ENCODE measurements at regions not wholly inside any gene's neighbourhood (a gene's known extent, or its start where the extent isn't known, plus 50 kb on each side); places are given as distances from the start of the nearest gene placed in this dataset.

DNA sequence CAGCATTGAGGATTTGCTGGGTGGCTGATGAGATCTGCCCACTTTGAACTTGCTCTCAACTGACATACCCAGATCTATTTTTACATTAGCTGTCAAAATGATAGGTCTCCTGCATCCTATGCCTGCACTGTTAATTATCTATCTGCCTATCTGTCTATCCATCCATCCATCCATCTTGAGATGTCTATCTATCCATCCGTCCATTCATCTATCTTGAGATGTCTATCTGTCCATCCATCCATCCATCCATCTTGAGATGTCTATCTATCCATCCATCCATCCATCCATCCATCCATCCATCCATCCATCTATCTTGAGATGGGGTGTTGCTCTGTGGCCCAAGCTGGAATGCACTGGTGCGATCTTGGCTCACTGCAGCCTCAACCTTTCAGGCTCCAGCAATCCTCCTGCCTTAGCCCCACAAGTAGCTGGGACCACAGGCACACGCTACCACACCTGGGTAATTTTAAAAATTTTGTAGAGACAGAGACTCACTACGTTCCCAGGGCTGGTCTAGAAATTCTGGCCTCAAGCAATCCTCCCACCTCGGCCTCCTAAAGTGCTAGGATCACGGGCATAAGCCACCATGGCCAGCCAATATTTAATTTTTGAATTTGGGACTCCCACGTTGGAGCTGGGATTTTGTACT is 159.4 kb upstream of the NSMCE3 start:
- no peak for DNase-seq (ENCODE audit: low read depth in 2 of 2)

DNA sequence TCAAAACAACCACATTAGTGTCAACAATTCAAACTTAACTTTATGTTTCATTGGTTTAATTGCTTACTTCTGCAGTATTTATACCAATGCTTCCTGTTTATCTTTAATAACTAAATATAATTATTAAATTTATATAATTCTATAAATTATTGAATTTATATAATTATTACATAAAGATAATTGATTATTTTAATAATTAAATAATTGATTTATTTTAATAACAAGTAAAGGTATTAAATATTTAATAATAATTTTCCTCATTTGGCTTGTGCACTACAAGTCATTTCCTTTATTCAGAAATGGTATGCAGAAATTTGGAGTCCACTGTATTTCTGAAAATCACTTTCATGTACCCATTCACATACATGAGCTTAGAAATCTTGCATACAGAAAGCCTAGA is 156.2 kb upstream of the NSMCE3 start:
- DNase-seq (ENCODE audit: low read depth in 2 of 2) = no peak

DNA sequence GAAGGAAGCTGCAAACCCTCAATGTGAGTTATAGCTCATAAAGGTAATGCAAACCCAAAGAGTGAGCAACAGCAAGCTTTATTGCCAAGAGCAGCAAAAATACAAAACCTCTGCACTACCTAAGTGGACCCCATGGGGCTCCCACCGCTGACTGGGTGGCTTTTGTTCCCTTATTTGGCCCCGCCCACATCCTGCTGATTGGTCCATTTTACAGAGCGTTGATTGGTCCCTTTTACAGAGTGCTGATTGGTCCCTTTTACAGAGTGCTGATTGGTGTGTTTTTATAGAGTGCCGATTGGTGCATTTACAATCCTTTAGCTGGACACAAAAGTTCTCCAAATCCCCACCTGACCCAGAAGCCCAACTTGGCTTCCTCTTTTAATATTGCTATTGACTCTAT is 154.5 kb upstream of the NSMCE3 start:
- DNase-seq (ENCODE audit: low read depth in 2 of 2) = no peak

DNA sequence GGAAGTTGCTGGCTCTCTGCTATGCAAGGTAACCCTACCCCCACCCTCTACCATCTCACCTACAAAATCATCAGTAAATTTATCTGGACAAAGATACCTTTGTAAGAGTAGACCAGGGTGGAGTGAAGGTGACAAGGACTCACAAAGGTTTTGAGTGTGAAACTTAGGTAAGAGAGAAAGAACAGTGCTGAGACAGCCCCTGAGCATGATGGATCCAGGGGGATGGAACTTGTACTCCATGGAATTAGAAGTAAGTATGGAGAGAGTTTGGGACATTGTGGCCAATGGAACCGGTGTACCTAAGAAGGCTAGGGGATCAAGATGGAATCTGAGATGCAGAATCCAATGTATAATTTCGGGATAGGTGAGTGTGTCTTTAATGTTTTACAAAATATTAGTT is 153.0 kb upstream of the NSMCE3 start:
- no peak for DNase-seq (ENCODE audit: low read depth in 2 of 2)

GRCh38 chr15:29420188-29420587 is 150.6 kb upstream of the NSMCE3 start:
- DNase-seq (ENCODE audit: low read depth in 2 of 2) = no peak

- DNase-seq (ENCODE audit: low read depth in 2 of 2) = no peak
Observed at GRCh38 chr15:29418931-29419330, 149.3 kb upstream of the NSMCE3 start.

- no peak for DNase-seq (ENCODE audit: low read depth in 2 of 2)
Observed at GRCh38 chr15:29418178-29418577, 148.6 kb upstream of the NSMCE3 start.

DNA sequence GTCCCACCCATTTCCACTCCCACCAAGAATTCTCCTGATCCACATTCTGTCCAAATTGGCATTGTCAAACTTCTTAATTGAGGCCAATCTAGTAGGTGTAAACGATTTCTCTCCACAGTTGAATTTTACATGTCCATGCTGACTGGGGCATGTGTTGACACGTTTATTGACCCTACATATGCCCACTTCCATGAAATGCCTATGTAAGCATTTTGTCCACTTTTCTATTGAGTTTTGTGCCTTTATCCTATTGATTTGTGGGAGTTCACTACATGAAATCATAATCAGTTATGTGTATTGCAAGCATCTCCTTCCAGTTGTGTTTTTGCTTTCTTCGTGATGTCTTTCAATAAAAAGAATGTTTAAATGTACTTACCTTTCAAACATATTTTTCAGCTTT is 141.7 kb upstream of the NSMCE3 start:
- no peak for DNase-seq (ENCODE audit: low read depth in 2 of 2)

GRCh38 chr15:29410338-29410737 is 140.7 kb upstream of the NSMCE3 start:
- no peak for DNase-seq (ENCODE audit: low read depth in 2 of 2)

- no peak for DNase-seq (ENCODE audit: low read depth in 2 of 2)
Observed at GRCh38 chr15:29409890-29410289, 140.3 kb upstream of the NSMCE3 start.

DNA sequence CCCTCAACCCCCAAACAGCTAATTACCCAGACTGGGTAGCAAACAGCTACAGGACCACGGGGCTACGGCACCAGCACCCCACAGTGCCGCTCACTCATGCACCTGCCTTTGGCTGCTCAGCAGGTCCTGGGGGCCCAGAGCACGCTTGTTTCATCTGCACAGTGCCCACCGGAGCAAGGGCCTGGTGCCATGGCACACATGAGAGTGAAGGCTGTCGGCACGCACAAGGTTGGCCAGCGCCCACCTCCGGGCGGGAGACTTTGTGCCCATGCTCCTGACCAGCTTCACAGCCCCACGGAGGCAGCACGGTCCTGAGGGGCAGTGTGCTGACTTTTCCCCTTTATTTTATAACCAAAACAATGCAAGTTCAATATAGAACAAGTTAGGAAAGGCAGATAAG is 135.9 kb upstream of the NSMCE3 start:
- DNase-seq (ENCODE audit: low read depth in 2 of 2) = no peak

DNA sequence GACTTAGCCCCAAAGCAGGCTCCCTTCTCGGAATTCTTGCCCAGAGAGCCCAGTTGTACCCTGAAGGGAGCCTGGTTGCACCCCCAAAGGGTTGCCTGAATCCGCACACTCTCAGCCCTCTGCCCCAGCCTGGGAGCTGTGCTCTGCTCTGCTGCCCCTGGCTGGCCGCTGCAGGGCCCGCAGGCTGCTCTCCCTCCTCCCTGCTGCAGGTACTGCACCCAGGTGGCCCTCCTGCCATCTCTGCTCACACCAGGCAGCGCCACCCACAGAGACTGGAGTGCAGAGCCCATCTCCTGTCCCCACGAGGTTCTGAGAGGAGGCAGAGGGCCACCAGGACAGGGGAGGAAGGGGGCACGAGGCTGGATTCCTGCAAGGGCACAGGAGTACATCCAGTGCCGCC is 134.2 kb upstream of the NSMCE3 start:
- no peak for DNase-seq (ENCODE audit: low read depth in 2 of 2)

DNA sequence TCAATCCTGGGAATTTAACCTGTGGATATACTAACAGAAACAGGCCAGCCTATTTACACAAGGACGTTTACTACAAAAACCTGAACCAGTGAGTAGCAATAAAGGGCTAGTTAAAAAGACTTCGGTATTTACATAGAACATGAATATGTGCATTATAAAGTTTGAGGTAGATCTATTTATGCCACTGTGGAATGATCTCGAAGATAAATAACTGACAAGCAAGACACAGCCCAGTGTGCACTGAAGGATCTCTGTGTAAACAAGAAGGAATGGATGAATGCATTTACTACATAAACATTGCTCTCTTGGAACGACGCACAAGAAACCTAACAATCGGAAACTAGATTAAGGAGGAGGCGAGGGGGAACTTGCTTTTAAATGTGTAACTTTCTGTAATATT is 132.0 kb upstream of the NSMCE3 start:
- DNase-seq (ENCODE audit: low read depth in 2 of 2) = no peak

GRCh38 chr15:29400701-29401100 is 131.1 kb upstream of the NSMCE3 start:
- no peak for DNase-seq (ENCODE audit: low read depth in 2 of 2)

- no peak for DNase-seq (ENCODE audit: low read depth in 2 of 2)
Observed at GRCh38 chr15:29398907-29399306, 129.3 kb upstream of the NSMCE3 start.

GRCh38 chr15:29396176-29396811 is 126.7 kb upstream of the NSMCE3 start:
- no peak for DNase-seq (ENCODE audit: low read depth in 2 of 2)

- DNase-seq (ENCODE audit: low read depth in 2 of 2) = no peak
Observed at GRCh38 chr15:29393443-29393842, 123.8 kb upstream of the NSMCE3 start.

DNA sequence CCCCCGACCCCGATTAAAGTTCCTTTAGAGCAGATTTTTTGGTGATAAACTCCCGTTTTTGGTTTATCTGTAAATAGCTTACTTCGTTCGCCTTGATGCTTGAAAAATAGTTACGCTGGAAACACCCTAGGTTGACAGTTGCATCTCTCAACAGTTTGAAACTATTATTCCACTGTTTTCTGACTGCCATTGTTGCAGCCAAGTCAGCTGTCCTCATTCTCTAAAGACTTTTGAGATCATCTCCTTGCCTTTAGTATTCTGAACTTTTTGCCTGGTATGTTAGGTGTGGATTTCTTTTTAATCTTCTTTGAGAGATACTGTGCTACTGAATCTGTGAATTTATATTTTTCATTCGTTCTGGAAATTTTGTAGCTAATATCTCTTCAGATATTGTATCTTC is 122.7 kb upstream of the NSMCE3 start:
- no peak for DNase-seq (ENCODE audit: low read depth in 2 of 2)

DNA sequence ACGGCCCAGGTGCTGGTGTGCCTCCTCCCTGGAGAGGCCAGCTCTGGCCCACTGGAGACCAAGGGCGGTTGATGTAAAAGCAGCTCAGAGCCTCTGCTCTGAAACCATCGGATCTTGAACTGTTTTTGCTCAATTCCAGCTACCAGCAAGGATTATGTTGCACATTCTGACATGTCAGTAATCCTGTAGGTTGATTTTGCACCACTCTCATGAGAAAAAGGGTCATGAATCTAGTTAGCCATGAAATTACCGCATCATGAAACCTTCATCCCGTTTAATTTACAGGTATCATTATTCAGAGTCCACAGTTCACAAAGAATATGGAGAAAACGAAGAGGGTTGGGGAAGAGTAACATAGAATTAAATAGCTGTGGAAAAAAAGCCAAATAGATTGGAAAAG is 120.4 kb upstream of the NSMCE3 start:
- DNase-seq (ENCODE audit: low read depth in 2 of 2) = no peak

- DNase-seq (ENCODE audit: low read depth in 2 of 2) = no peak
Observed at GRCh38 chr15:29386523-29386922, 116.9 kb upstream of the NSMCE3 start.

GRCh38 chr15:29383367-29383766 is 113.7 kb upstream of the NSMCE3 start:
- no peak for DNase-seq (ENCODE audit: low read depth in 2 of 2)

DNA sequence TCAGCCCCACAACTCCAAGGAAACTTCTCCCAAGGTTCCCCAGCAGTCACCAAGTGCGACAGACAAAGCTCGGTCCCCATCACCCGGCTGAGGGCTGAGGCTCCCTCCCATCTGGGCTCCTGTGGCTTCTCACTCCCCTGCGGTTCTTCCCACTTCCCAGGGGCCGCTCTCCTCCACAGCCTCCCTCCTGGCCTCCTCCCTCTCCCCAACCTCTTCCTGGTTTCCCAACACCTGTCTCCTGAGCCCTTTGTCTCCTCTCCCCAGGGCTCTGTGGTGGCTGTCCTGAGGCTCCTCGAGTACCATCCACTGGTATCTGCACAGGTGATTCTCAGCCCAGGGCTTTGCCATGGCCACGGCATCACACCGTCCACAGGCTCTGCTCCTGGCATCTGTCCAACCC is 113.2 kb upstream of the NSMCE3 start:
- DNase-seq (ENCODE audit: low read depth in 2 of 2) = no peak

- no peak for DNase-seq (ENCODE audit: low read depth in 2 of 2)
Observed at GRCh38 chr15:29380466-29380865, 110.8 kb upstream of the NSMCE3 start.

- DNase-seq (ENCODE audit: low read depth in 2 of 2) = no peak
Observed at GRCh38 chr15:29379647-29380046, 110.0 kb upstream of the NSMCE3 start.

All from stimulated activated CD8-positive, alpha-beta memory T cell treated with anti-CD3 and anti-CD28 coated beads, Interleukin-2, amount 100 ng/mL, for 48 hours (primary cell).